LNCAP (cell line): ENCODE measurements at regions not wholly inside any gene's neighbourhood (a gene's known extent, or its start where the extent isn't known, plus 50 kb on each side); places are given as distances from the start of the nearest gene placed in this dataset.
A peak's percentile ranks its signal among the peaks of the same experiment; 100 is the strongest.

Source experiments
- TF ChIP-seq, protein P1 (sequence below): fragments of 450-650 bp; IDR thresholded peaks from 2 replicates; pipeline ENCODE4 v1.5.1; 2017; ENCODE audit warnings: mild to moderate bottlenecking

DNA sequence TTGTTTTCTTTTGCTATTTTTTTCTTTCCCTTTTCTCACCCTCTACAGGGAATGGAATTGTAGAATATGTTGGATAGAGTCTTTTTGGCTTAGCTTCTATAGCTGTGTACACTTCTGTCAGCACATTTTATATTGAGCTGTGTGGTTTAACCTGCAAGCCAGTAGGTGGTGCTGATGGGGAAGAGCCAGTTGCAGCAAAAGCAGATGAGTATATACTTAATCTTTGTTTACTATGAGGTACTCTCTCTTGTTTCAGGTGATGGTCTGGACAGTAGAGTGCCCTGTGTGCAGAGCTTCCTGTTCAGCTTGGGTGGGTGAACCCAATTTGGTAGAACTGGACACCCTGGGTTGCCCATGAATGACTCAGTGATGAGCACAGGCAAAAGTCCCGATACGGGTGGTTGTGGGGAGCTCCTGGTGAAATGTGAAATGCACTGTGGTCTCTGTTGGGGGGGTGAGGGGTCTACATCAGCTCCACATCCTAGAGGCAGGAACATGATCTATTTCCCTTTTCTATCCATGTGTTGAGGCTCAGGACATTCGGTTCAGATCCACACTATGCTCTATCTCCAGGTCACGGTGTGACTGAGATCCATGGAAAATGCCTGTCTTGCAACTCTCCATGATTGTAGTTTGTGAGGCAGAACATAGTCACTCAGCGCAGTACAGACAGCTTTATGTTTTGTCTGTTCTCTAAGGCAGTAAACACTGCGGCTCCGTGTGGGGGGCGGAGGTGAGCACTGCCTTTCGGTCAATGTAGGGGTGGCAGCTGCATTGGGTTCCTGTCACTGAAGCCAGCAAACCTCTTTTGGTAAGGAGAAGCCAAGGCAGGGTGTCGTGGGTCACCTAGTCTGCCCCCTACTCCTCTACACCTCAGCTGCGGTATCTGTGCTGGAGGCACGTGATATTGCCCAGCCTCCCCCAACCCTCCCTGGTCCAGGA, 353.2 kb downstream of the PRR16 start:
- TF ChIP-seq, protein P1, sequence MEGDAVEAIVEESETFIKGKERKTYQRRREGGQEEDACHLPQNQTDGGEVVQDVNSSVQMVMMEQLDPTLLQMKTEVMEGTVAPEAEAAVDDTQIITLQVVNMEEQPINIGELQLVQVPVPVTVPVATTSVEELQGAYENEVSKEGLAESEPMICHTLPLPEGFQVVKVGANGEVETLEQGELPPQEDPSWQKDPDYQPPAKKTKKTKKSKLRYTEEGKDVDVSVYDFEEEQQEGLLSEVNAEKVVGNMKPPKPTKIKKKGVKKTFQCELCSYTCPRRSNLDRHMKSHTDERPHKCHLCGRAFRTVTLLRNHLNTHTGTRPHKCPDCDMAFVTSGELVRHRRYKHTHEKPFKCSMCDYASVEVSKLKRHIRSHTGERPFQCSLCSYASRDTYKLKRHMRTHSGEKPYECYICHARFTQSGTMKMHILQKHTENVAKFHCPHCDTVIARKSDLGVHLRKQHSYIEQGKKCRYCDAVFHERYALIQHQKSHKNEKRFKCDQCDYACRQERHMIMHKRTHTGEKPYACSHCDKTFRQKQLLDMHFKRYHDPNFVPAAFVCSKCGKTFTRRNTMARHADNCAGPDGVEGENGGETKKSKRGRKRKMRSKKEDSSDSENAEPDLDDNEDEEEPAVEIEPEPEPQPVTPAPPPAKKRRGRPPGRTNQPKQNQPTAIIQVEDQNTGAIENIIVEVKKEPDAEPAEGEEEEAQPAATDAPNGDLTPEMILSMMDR, result peak; percentile 64

- TF ChIP-seq, protein P1, result no peak
Measured at GRCh38 chr5:120818128-120818527, 354.0 kb downstream of the PRR16 start.

- TF ChIP-seq, protein P1, result no peak
Measured at GRCh38 chr5:120823328-120823727, 359.2 kb downstream of the PRR16 start.

DNA sequence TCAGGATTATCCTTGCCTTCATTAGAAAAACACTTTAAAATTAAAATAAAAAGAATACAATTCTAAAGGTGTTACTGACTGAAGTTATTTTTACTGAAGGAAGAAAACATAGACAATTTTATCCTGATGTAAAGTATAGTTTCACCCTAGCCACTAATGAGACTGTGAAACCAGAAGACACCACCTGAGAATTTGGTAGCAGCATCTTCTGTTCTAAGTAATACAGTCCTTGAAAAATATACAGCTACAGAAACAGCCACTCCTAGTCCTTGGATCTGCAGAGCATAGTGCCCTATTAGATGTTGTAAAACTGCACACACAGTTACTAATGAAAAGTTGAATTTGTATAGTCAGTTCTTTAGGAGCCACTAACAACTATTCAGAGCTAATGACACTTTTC, 377.7 kb downstream of the PRR16 start:
- TF ChIP-seq, protein P1, result no peak

- TF ChIP-seq, protein P1, result no peak
Measured at GRCh38 chr5:120843390-120843980, 379.4 kb downstream of the PRR16 start.

GRCh38 chr5:120848883-120849282, 384.8 kb downstream of the PRR16 start:
- TF ChIP-seq, protein P1, result no peak

- TF ChIP-seq, protein P1, result no peak
Measured at GRCh38 chr5:120852222-120852860, 388.2 kb downstream of the PRR16 start.
